ENCODE measurements at regions not wholly inside any gene's neighbourhood (a gene's known extent, or its start where the extent isn't known, plus 50 kb on each side); places are given as distances from the start of the nearest gene placed in this dataset.
A peak's percentile ranks its signal among the peaks of the same experiment; 100 is the strongest.

DNA sequence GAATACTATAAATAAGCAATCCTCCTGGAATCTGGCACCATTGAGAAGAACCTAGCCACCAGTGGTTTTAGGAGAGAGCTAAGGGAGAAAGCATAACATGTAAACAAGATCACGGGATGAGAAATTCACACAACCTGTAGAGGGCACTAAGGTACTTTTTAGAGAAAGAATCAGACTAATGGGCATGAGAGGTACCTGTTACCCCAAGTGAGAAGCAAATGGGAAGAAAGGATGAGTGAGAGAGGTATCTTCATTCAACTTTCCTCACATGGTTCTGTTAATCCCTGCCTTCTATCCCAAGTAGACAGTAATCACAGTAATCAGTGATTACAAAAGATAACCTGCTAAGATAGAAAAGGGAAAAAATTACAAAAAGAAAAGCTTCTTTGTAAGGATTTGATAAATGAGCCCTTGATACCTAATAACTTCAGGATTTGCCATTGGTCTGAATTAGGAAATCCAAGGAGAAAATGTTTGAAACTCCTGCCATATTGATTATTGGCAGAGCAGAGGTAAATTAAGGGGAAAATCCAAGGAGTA lies 251.1 kb upstream of the ADGRL2 start (continued):
- TF ChIP-seq, protein P1, sequence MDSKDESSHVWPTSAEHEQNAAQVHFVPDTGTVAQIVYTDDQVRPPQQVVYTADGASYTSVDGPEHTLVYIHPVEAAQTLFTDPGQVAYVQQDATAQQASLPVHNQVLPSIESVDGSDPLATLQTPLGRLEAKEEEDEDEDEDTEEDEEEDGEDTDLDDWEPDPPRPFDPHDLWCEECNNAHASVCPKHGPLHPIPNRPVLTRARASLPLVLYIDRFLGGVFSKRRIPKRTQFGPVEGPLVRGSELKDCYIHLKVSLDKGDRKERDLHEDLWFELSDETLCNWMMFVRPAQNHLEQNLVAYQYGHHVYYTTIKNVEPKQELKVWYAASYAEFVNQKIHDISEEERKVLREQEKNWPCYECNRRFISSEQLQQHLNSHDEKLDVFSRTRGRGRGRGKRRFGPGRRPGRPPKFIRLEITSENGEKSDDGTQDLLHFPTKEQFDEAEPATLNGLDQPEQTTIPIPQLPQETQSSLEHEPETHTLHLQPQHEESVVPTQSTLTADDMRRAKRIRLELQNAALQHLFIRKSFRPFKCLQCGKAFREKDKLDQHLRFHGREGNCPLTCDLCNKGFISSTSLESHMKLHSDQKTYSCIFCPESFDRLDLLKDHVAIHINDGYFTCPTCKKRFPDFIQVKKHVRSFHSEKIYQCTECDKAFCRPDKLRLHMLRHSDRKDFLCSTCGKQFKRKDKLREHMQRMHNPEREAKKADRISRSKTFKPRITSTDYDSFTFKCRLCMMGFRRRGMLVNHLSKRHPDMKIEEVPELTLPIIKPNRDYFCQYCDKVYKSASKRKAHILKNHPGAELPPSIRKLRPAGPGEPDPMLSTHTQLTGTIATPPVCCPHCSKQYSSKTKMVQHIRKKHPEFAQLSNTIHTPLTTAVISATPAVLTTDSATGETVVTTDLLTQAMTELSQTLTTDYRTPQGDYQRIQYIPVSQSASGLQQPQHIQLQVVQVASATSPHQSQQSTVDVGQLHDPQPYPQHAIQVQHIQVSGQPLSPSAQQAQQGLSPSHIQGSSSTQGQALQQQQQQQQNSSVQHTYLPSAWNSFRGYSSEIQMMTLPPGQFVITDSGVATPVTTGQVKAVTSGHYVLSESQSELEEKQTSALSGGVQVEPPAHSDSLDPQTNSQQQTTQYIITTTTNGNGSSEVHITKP (CRISPR knock-in tag; IDR thresholded peaks at IDR 0.05; ENCODE audit: low read depth) = no peak
- TF ChIP-seq STAG1 (CRISPR knock-in tag; IDR thresholded peaks at IDR 0.05) = peak; percentile 63

DNA sequence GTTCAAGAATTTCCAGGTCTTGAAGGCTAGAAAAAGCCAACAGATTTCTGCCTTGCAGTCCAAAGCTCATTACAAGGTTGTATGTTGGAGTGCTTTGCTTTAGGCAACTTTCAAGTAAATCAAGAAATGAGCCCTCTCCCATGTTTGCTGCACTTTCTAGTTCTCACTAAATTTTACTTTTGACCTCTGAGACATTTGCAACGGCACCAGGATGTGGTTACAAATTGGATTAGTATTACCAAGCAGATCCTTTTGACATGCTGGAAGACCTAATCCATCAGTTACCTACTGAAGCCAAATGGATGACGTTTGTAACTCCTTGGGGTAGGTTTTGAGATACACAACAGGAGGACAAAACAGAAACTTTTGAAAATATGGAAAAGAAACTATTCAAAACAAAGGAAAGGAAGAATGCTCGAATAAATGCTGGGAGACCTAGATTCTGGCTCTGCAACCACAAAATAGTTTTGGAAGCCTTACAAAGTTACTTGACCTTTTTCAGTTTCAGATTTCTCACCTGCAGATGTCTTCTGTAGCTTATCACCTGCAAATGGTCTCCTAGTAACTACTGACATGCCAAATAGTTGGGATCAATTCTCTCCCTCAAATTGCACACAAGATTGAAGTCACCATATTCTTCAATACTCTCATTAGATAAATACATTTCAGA lies 251.7 kb upstream of the ADGRL2 start:
- H3K79me2 ChIP-seq (ENCODE audit: insufficient read depth, low read length) = no peaks in the 10 kb centered on the region
- peaks cover 0 to 5% of the 10 kb centered on the region in 2 experiments; a peak in 1 of 5 replicates for H3K27me3 ChIP-seq (ENCODE audit: control insufficient read depth in 1 of 2, insufficient read depth in 2 of 2, low read length in 2 of 2)
- POLR2A ChIA-PET = no interaction called here
- TF ChIP-seq PAX8 (CRISPR knock-in tag; IDR thresholded peaks at IDR 0.05; ENCODE audit: borderline replicate concordance) (no peak), ZNF317 (CRISPR knock-in tag; IDR thresholded peaks at IDR 0.05) (no peak), SPEN (CRISPR knock-in tag; IDR thresholded peaks at IDR 0.05; ENCODE audit: low read depth) (no peak), PHF20 (CRISPR knock-in tag; IDR thresholded peaks at IDR 0.05) (no peak), MEIS2 (CRISPR knock-in tag; IDR thresholded peaks at IDR 0.05) (no peak), ZKSCAN5 (CRISPR knock-in tag; IDR thresholded peaks at IDR 0.05) (no peak), ZBTB20 (CRISPR knock-in tag; IDR thresholded peaks at IDR 0.05; ENCODE audit: borderline replicate concordance, low read depth) (no peak), ZNF468 (CRISPR knock-in tag; IDR thresholded peaks at IDR 0.05) (no peak), ERF (CRISPR knock-in tag; IDR thresholded peaks at IDR 0.05) (no peak)
- TF ChIP-seq, protein P2, sequence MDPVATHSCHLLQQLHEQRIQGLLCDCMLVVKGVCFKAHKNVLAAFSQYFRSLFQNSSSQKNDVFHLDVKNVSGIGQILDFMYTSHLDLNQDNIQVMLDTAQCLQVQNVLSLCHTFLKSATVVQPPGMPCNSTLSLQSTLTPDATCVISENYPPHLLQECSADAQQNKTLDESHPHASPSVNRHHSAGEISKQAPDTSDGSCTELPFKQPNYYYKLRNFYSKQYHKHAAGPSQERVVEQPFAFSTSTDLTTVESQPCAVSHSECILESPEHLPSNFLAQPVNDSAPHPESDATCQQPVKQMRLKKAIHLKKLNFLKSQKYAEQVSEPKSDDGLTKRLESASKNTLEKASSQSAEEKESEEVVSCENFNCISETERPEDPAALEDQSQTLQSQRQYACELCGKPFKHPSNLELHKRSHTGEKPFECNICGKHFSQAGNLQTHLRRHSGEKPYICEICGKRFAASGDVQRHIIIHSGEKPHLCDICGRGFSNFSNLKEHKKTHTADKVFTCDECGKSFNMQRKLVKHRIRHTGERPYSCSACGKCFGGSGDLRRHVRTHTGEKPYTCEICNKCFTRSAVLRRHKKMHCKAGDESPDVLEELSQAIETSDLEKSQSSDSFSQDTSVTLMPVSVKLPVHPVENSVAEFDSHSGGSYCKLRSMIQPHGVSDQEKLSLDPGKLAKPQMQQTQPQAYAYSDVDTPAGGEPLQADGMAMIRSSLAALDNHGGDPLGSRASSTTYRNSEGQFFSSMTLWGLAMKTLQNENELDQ (CRISPR knock-in tag; IDR thresholded peaks at IDR 0.05; ENCODE audit: borderline replicate concordance) = no peak
- TF ChIP-seq, protein P3, sequence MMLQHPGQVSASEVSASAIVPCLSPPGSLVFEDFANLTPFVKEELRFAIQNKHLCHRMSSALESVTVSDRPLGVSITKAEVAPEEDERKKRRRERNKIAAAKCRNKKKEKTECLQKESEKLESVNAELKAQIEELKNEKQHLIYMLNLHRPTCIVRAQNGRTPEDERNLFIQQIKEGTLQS (CRISPR knock-in tag; IDR thresholded peaks at IDR 0.05) = no peak
- H3K4me1 ChIP-seq (ENCODE audit: insufficient read depth, low read length) = no peaks in the 10 kb centered on the region
- H3K9me3 ChIP-seq (ENCODE audit: low read length) = no peaks in the 10 kb centered on the region
- intact Hi-C loops (cut with micrococcal nuclease; ENCODE audit: unreplicated experiment) (no loop called here), in situ Hi-C loops (cut with HindIII; ENCODE audit: extremely low pct_ligation_motif_present, low pct_unique_long_range_greater_than_20kb) (no loop called here)
- no peak overlapping the region for H3K4me3 ChIP-seq (replicated peaks in 1 of 3; ENCODE audit: insufficient read depth in 1 of 3, low read depth in 2 of 3, low read length in 3 of 3)
- no peak overlapping the region for H3K9ac ChIP-seq (ENCODE audit: insufficient read depth, low read depth, low read length)
- no peak overlapping the region for H2AFZ ChIP-seq (ENCODE audit: low read length)
- H3K36me3 ChIP-seq (replicated peaks in 1 of 2; ENCODE audit: control insufficient read depth in 1 of 2, insufficient read depth in 2 of 2, low read length in 2 of 2) = no peaks in the 10 kb centered on the region
- H3K27ac ChIP-seq (ENCODE audit: extremely low read length, insufficient read depth, low read length) = no peak overlapping the region
- WGBS (ENCODE audit: low lambda C conversion rate) = 0% methylated on average over 3 of the region's 3 CpGs
- no peak overlapping the region for H3K4me2 ChIP-seq (ENCODE audit: low read depth, low read length)
- FAIRE-seq = no peak
- BruUV-seq (replicated peaks) = no TSS peak
- no peaks in the 10 kb centered on the region for H4K20me1 ChIP-seq (ENCODE audit: insufficient read depth, low read length)
- CTCF ChIA-PET (ENCODE audit: low intra/inter-chr PET ratio, low total read pairs) = no interaction called here
- no peak for ATAC-seq
- DNase-seq (ENCODE audit: low spot score) = no peak

Data from HepG2 (cell line).